B cell (primary cell): ENCODE measurements at regions not wholly inside any gene's neighbourhood (a gene's known extent, or its start where the extent isn't known, plus 50 kb on each side); places are given as distances from the start of the nearest gene placed in this dataset.

ENCODE experiments used
- EZH2 ChIP-seq: IDR thresholded peaks from 2 replicates; pipeline ENCODE4 v1.6.1; 2012; ENCODE audit warnings: borderline replicate concordance, low read depth, mild to moderate bottlenecking, moderate library complexity, low read length; ENCODE audit not compliant: insufficient read depth, poor library complexity, severe bottlenecking
- TF ChIP-seq, protein P1 (sequence below): fragments of 200-600 bp; IDR thresholded peaks from one replicate; pipeline ENCODE4 v1.8.0; 2022; ENCODE audit warnings: antibody characterized with exemption, mild to moderate bottlenecking

DNA sequence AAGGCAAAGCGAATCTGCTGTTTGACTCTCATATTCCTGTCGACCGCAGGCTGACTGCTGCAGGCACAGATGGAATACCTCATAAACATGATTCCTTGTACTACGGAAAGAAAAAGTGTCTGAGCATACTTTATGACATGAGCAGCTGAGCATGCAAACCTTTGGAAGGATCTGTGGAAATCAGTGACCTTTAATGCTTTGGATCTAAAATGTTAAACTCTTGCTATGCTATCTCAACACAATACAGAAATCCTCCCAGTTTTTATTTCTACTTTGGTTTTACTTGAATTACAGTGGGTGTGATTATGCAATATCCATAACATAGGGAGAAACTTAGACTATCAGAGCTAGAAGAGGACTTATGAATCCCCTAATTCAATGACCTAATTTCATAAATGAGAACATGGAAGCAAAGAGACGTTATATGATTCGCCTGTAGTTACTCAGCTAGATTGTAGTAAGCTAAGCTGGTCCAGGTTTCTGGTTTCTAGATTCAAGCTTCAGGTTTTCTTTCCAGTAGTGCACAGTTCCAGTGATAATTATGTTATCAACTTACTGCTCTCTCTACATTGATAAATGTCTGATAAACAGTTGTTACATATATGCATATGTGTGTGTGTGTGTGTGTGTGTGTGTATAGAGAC lies 127.6 kb upstream of the GBE1 start:
- TF ChIP-seq, protein P1, sequence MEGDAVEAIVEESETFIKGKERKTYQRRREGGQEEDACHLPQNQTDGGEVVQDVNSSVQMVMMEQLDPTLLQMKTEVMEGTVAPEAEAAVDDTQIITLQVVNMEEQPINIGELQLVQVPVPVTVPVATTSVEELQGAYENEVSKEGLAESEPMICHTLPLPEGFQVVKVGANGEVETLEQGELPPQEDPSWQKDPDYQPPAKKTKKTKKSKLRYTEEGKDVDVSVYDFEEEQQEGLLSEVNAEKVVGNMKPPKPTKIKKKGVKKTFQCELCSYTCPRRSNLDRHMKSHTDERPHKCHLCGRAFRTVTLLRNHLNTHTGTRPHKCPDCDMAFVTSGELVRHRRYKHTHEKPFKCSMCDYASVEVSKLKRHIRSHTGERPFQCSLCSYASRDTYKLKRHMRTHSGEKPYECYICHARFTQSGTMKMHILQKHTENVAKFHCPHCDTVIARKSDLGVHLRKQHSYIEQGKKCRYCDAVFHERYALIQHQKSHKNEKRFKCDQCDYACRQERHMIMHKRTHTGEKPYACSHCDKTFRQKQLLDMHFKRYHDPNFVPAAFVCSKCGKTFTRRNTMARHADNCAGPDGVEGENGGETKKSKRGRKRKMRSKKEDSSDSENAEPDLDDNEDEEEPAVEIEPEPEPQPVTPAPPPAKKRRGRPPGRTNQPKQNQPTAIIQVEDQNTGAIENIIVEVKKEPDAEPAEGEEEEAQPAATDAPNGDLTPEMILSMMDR = no peak
- no peak for TF ChIP-seq EZH2
